T-cell (primary cell): ENCODE measurements at regions not wholly inside any gene's neighbourhood (a gene's known extent, or its start where the extent isn't known, plus 50 kb on each side); places are given as distances from the start of the nearest gene placed in this dataset.

ENCODE experiments used
- ATAC-seq, 4 experiments: fragments of 200-7000 bp in 3 of 4; fragments of 150-1000 bp in 1 of 4; cut with Tn5 transposase; replicated peaks in 1 of 4; 1 replicate in 3 of 4; 2 replicates in 1 of 4; pipeline ENCODE4 v1.10.0; 2021; ENCODE audit warnings: moderate library complexity in 3 of 4, mild to moderate bottlenecking in 2 of 4, moderate number of reproducible peaks in 1 of 4
- CTCF ChIA-PET, 2 donors: fragments of 300-600 bp; sonication (Branson Sonifier 250); formaldehyde crosslinking; loops; one replicate each; lab custom pipeline; 2022; ENCODE audit warnings: antibody characterized with exemption in 2 of 2; lab: Charles Lee
- POLR2A ChIA-PET, 2 donors: fragments of 300-600 bp; sonication (Branson Sonifier 250); formaldehyde crosslinking; loops; one replicate each; lab custom pipeline; 2022; ENCODE audit warnings: antibody characterized with exemption in 2 of 2; lab: Charles Lee
- DNase-seq, 35 experiments: peaks; one replicate each; pipeline versions ENCODE4 v3.0.0 to v3.0.0-alpha.2; 2013 to 2023
- H3K27ac ChIP-seq: one replicate; pipeline ENCODE4 v1.5.1; 2013; ENCODE audit warnings: low read length
- H3K27me3 ChIP-seq, 2 experiments: replicated peaks in 1 of 2; 1 replicate in 1 of 2; 2 replicates in 1 of 2; pipeline versions ENCODE4 v1.6.1 to v1.7.0; 2013; ENCODE audit warnings: low read length in 1 of 2, mixed read lengths in 1 of 2; ENCODE audit not compliant: control insufficient read depth in 2 of 2, insufficient read depth in 2 of 2; ENCODE audit errors: extremely low read depth in 1 of 2
- H3K36me3 ChIP-seq, 2 donors: 1 replicate in 1 of 2; 2 replicates in 1 of 2; pipeline versions ENCODE4 v1.6.1 to v1.7.0; 2013; ENCODE audit warnings: low read length in 1 of 2; ENCODE audit not compliant: control insufficient read depth in 2 of 2, insufficient read depth in 1 of 2; ENCODE audit errors: extremely low read depth in 1 of 2
- H3K4me1 ChIP-seq, 2 experiments: 1 replicate in 1 of 2; 2 replicates in 1 of 2; pipeline versions ENCODE4 v1.6.1 to v1.7.0; 2013; ENCODE audit warnings: low read length in 2 of 2, mixed read lengths in 1 of 2; ENCODE audit not compliant: insufficient read depth in 2 of 2, control insufficient read depth in 1 of 2; ENCODE audit errors: extremely low read depth in 1 of 2
- H3K4me3 ChIP-seq, 2 donors: 1 replicate in 1 of 2; 2 replicates in 1 of 2; pipeline versions ENCODE4 v1.5.1 to v1.7.0; 2013; ENCODE audit warnings: mild to moderate bottlenecking in 2 of 2, low read length in 1 of 2, moderate library complexity in 1 of 2; ENCODE audit not compliant: control insufficient read depth in 1 of 2; ENCODE audit errors: extremely low read depth in 1 of 2
- H3K9me3 ChIP-seq: 2 replicates; pipeline ENCODE4 v1.7.0; 2013
- H3K27ac Mint-ChIP-seq, 2 donors: one replicate each; pipeline ENCODE4 v1.8.0; 2020 to 2021; ENCODE audit warnings: mild to moderate bottlenecking in 2 of 2, mixed read lengths in 2 of 2
- H3K27me3 Mint-ChIP-seq, 2 donors: one replicate each; pipeline ENCODE4 v1.8.0; 2021 to 2022; ENCODE audit warnings: mixed read lengths in 2 of 2
- H3K36me3 Mint-ChIP-seq: one replicate; pipeline ENCODE4 v1.8.0; 2021; ENCODE audit warnings: mixed read lengths
- H3K4me1 Mint-ChIP-seq, 3 donors: one replicate each; pipeline ENCODE4 v1.8.0; 2020 to 2022; ENCODE audit warnings: mixed read lengths in 3 of 3, mild to moderate bottlenecking in 1 of 3
- H3K4me3 Mint-ChIP-seq, 3 donors: one replicate each; pipeline ENCODE4 v1.8.0; 2020 to 2022; ENCODE audit warnings: mild to moderate bottlenecking in 3 of 3, mixed read lengths in 3 of 3, moderate library complexity in 3 of 3
- H3K9me3 Mint-ChIP-seq, 3 donors: one replicate each; pipeline ENCODE4 v1.8.0; 2020 to 2022; ENCODE audit warnings: mixed read lengths in 3 of 3
- WGBS: methylation state at CpG from one replicate; pipeline ENCODE4 v1.1.5; 2013; ENCODE audit warnings: missing lambda C conversion rate; ENCODE audit not compliant: insufficient coverage; 5-methylcytosine and 5-hydroxymethylcytosine counted together

DNA sequence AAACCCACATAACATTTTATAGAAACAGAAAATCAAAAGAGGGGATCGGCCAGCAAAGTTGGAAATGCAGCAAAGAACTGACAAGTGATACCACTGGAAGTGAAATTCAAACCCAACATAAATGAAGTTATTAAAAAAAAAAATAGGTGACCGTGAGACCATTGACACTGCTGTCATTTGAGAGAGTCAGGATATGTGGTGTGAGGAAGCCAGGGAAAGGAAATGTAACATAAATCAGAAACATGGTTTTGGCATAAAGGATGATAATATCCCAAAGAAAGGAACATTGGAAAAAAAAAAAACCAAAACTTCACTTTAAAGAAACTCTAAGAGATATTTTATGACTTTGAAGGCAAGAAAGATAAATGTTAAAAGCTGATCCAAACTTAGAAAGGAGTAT is 312.4 kb upstream of the PIK3R1 start:
- Mint-ChIP-seq H3K9me3 (no peaks in the 10 kb centered on the region), H3K36me3 (no peaks in the 10 kb centered on the region), H3K4me1 (no peaks in the 10 kb centered on the region), H3K27ac (no peak overlapping the region), H3K4me3 (no peak overlapping the region), H3K27me3 (no peaks in the 10 kb centered on the region)
- DNase-seq (no peak), ATAC-seq (no peak)
- Histone ChIP-seq H3K36me3 (no peaks in the 10 kb centered on the region), H3K4me1 (no peaks in the 10 kb centered on the region), H3K27ac (no peak overlapping the region), H3K9me3 (no peaks in the 10 kb centered on the region), H3K27me3 (no peaks in the 10 kb centered on the region), H3K4me3 (no peak overlapping the region)
- ChIA-PET CTCF (no interaction called here), POLR2A (interaction anchor here (0.6 kb wide), 2 partner anchors 67 to 501 kb away, joined by 7 to 8 read pairs; no protein-coding TSS in a partner anchor)
- WGBS = no CpG with 5 or more reads among the region's 2 CpGs

DNA sequence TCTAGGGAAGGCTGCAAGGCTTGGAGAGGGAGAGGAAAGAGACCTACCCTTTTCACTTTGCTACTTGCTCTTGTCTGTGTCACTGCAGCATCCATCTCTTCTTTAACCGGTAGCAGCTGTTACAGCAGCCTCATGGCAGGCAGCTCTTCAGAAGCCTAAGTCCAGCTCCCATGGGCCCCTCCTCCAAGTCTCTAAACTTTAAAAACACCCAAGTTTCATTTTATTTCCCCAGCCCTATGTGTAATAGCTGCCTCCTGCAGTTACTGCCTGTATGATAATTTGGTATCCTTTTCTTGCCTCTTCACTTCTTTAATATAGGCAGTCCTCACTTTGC is 313.1 kb upstream of the PIK3R1 start:
- H3K27ac ChIP-seq = no peak overlapping the region
- no peaks in the 10 kb centered on the region for H3K9me3 ChIP-seq
- ChIA-PET CTCF (no interaction called here), POLR2A (no interaction called here)
- H3K36me3 ChIP-seq = no peaks in the 10 kb centered on the region
- Mint-ChIP-seq H3K36me3 (no peaks in the 10 kb centered on the region), H3K9me3 (no peaks in the 10 kb centered on the region), H3K4me1 (no peaks in the 10 kb centered on the region), H3K27me3 (no peaks in the 10 kb centered on the region), H3K27ac (no peak overlapping the region), H3K4me3 (no peak overlapping the region)
- no peaks in the 10 kb centered on the region for H3K27me3 ChIP-seq
- WGBS = no CpG with 5 or more reads among the region's 1 CpG
- no peaks in the 10 kb centered on the region for H3K4me1 ChIP-seq
- no peak overlapping the region for H3K4me3 ChIP-seq
- DNase-seq (no peak), ATAC-seq (no peak)

DNA sequence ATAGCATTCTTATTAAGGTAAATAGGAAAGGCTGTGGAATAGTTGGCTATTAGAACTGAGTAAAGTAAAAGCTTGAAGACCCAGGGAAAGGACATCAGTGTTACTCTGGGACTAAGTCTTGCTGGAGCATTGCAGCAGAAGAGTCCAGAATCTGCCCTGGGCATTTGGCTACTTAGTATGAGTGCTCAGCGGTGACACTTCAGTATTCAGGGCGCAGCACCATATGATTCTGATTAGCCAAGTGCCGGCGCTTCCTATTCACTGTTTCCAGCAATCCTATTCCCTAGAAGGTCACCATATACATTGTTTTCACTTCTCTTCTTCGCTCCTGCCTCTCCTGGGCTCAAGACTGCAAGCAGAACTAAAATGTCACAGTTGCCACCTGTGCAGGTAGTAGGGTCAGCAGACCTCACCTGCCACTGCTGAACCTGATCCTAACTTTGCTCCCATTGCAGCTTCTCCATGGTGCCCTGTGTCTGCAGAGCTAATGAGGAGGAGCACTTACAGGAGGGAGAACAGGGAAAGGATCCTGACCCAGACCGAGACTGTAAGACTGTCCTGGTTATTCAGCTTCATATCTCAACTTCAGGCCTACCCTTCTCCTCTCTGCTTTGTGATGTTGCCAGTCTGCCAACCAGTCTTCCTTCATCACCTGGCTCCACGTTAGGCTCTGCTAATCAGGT is 313.6 kb upstream of the PIK3R1 start:
- H3K4me3 ChIP-seq = no peak overlapping the region
- Mint-ChIP-seq H3K27ac (no peak overlapping the region), H3K27me3 (no peaks in the 10 kb centered on the region), H3K4me3 (no peak overlapping the region), H3K4me1 (no peaks in the 10 kb centered on the region), H3K36me3 (no peaks in the 10 kb centered on the region), H3K9me3 (no peaks in the 10 kb centered on the region)
- no peaks in the 10 kb centered on the region for H3K9me3 ChIP-seq
- DNase-seq (no peak), ATAC-seq (no peak)
- H3K27me3 ChIP-seq = no peaks in the 10 kb centered on the region
- H3K36me3 ChIP-seq = no peaks in the 10 kb centered on the region
- WGBS = 92% methylated on average over 2 of the region's 7 CpGs
- no peaks in the 10 kb centered on the region for H3K4me1 ChIP-seq
- POLR2A ChIA-PET = no interaction called here
- no peak overlapping the region for H3K27ac ChIP-seq
- CTCF ChIA-PET = no interaction called here

DNA sequence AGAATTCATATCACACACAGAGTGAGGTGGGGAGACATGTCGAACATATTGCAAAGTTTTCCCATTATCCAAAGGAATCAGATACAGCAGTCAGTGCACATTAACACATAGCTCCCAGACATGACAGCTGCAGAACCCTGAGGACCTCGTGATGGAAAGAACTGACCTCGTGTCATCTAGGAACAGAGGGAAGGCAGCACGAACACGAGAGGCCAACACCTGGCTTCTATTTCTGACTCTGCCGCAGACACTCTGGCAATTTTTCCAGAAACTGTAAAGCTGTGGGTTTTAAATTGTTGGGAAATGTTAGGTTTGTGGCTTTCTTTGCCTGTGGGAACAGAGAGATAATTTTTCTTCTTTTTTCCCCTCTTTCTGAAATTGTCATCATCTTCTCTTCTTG is 315.0 kb upstream of the PIK3R1 start:
- peaks cover 0 to 7% (median 0%) of the 10 kb centered on the region in 3 donors for H3K9me3 Mint-ChIP-seq
- H3K27ac Mint-ChIP-seq = no peak overlapping the region
- H3K27me3 ChIP-seq = no peaks in the 10 kb centered on the region
- no peaks in the 10 kb centered on the region for H3K9me3 ChIP-seq
- no peak overlapping the region for H3K4me3 Mint-ChIP-seq
- POLR2A ChIA-PET = no interaction called here
- no peaks in the 10 kb centered on the region for H3K4me1 Mint-ChIP-seq
- no peaks in the 10 kb centered on the region for H3K4me1 ChIP-seq
- no peaks in the 10 kb centered on the region for H3K36me3 Mint-ChIP-seq
- no peaks in the 10 kb centered on the region for H3K27me3 Mint-ChIP-seq
- DNase-seq = no peak
- no peak overlapping the region for H3K27ac ChIP-seq
- H3K4me3 ChIP-seq = no peak overlapping the region
- ATAC-seq = no peak
- H3K36me3 ChIP-seq = no peaks in the 10 kb centered on the region
- WGBS = 88% methylated on average over 4 of the region's 6 CpGs
- CTCF ChIA-PET = no interaction called here

DNA sequence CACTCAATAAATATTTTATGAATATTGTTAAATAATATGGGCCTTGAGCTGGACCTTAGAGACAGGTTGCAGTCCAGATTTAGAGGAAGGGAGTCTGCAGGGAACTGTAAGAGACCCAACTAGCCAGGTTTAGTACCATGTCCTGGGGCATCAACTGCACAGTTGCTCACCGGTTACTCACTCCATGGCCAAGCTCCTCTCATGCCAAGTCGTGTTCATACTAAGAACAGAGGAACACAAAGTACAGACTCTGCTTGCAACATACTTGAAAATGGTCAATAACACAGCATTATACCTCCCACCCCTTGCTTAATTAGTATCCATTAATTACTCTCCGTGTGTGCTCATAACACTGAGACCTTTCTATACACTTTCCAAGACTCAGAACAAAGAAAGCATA is 317.6 kb upstream of the PIK3R1 start:
- no peak for ATAC-seq
- Histone ChIP-seq H3K4me1 (no peaks in the 10 kb centered on the region), H3K4me3 (no peak overlapping the region), H3K9me3 (no peaks in the 10 kb centered on the region), H3K36me3 (no peaks in the 10 kb centered on the region), H3K27me3 (no peaks in the 10 kb centered on the region), H3K27ac (no peak overlapping the region)
- DNase-seq = no peak
- Mint-ChIP-seq H3K27me3 (no peaks in the 10 kb centered on the region), H3K36me3 (no peaks in the 10 kb centered on the region), H3K4me3 (no peak overlapping the region), H3K4me1 (no peaks in the 10 kb centered on the region), H3K9me3 (peaks cover 0 to 7% (median 0%) of the 10 kb centered on the region in 3 donors), H3K27ac (no peak overlapping the region)
- WGBS = 54% methylated on average over 2 of the region's 3 CpGs
- CTCF ChIA-PET = no interaction called here
- POLR2A ChIA-PET = no interaction called here

DNA sequence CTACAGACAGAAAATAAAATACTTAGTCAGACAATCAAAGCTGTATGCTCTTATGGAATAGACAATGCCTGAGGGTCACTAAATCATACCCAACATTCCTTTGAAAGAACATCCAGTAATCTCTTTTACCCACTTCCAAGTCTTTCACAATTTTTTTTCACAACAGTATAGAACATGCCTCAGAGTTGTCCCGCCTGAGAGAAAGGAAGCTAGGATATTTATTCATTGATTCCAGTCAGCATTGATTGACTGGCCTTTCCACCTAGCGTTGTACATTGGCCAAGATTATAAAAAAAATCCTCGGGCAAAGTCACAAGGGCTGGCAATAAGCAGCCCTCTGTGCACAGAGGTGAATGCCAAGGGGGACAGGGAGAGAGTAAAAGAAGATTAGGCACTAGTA is 318.1 kb upstream of the PIK3R1 start:
- H3K36me3 ChIP-seq = no peaks in the 10 kb centered on the region
- Mint-ChIP-seq H3K4me1 (no peaks in the 10 kb centered on the region), H3K9me3 (peaks cover 0 to 7% (median 0%) of the 10 kb centered on the region in 3 donors), H3K36me3 (no peaks in the 10 kb centered on the region), H3K4me3 (no peak overlapping the region), H3K27ac (no peak overlapping the region), H3K27me3 (no peaks in the 10 kb centered on the region)
- H3K9me3 ChIP-seq = no peaks in the 10 kb centered on the region
- CTCF ChIA-PET = no interaction called here
- ATAC-seq (no peak), DNase-seq (no peak)
- no peak overlapping the region for H3K4me3 ChIP-seq
- H3K27me3 ChIP-seq = no peaks in the 10 kb centered on the region
- H3K4me1 ChIP-seq = no peaks in the 10 kb centered on the region
- WGBS = 100% methylated on average over 2 of the region's 3 CpGs
- H3K27ac ChIP-seq = no peak overlapping the region
- POLR2A ChIA-PET = no interaction called here

DNA sequence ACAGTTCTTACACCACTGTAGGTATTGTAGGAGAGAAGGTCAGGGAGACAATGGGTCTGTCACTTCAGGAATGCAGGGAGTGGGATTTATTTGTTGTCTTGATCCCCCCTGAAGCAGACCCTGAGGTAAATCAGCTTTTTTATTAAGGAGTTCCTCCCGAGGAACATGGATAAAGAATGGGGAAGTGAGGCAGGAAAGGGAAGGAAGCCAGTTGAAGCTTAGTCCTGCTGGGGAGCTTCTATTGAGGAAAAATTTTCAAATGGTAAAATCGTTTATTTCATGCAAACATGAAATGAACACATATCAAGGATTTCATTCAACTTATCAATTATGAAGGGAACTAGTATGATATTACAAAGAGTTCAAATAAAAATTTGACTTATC is 318.6 kb upstream of the PIK3R1 start:
- Histone ChIP-seq H3K36me3 (no peaks in the 10 kb centered on the region), H3K27me3 (no peaks in the 10 kb centered on the region), H3K4me1 (no peaks in the 10 kb centered on the region), H3K9me3 (no peaks in the 10 kb centered on the region), H3K4me3 (no peak overlapping the region), H3K27ac (no peak overlapping the region)
- Mint-ChIP-seq H3K9me3 (peaks cover 0 to 7% (median 0%) of the 10 kb centered on the region in 3 donors), H3K4me1 (no peaks in the 10 kb centered on the region), H3K4me3 (no peak overlapping the region), H3K27me3 (no peaks in the 10 kb centered on the region), H3K36me3 (no peaks in the 10 kb centered on the region), H3K27ac (no peak overlapping the region)
- WGBS = no CpG with 5 or more reads among the region's 2 CpGs
- CTCF ChIA-PET = no interaction called here
- POLR2A ChIA-PET = no interaction called here
- DNase-seq (no peak), ATAC-seq (no peak)
